WTC11 (cell line): ENCODE measurements at regions not wholly inside any gene's neighbourhood (a gene's known extent, or its start where the extent isn't known, plus 50 kb on each side); places are given as distances from the start of the nearest gene placed in this dataset.

Source experiments
- CTCF ChIP-seq: fragments of 200-600 bp; IDR thresholded peaks from 2 replicates; pipeline ENCODE4 v1.8.0; 2022; ENCODE audit warnings: antibody characterized with exemption
- OVOL2 ChIP-seq: fragments of 250-450 bp; sonication (Bioruptor Pico); IDR thresholded peaks from 2 replicates; pipeline ENCODE4 v1.9.0; 2021; ENCODE audit warnings: mild to moderate bottlenecking, borderline replicate concordance
- ZNF317 ChIP-seq: sonication (generic); formaldehyde crosslinking; IDR thresholded peaks from 2 replicates; pipeline ENCODE4 v1.8.1; 2023; ENCODE audit warnings: low read depth, mild to moderate bottlenecking, moderate library complexity, missing genetic modification reagents, borderline replicate concordance
- ZNF512 ChIP-seq: sonication (generic); formaldehyde crosslinking; IDR thresholded peaks from 2 replicates; pipeline ENCODE4 v1.8.1; 2022; ENCODE audit warnings: missing genetic modification reagents, borderline replicate concordance

- TF ChIP-seq CTCF (no peak), ZNF317 (no peak), OVOL2 (no peak), ZNF512 (CRISPR knock-in tag) (no peak)
Measured at GRCh38 chr6:4366635-4367395, 231.4 kb upstream of the ECI2 start.
